Muscle of leg (tissue), 3 donors: ENCODE measurements at regions not wholly inside any gene's neighbourhood (a gene's known extent, or its start where the extent isn't known, plus 50 kb on each side); places are given as distances from the start of the nearest gene placed in this dataset.

Source experiments
- DNase-seq: peaks from one replicate; pipeline ENCODE4 v3.0.0; 2013
- H3K27ac ChIP-seq: one replicate; pipeline ENCODE4 v1.5.1; 2013; ENCODE audit warnings: mild to moderate bottlenecking, low read length, control low read depth
- H3K27me3 ChIP-seq: one replicate; pipeline ENCODE4 v1.6.1; 2013; ENCODE audit warnings: low read length; ENCODE audit not compliant: control insufficient read depth, insufficient read depth
- H3K36me3 ChIP-seq: one replicate; pipeline ENCODE4 v1.6.1; 2013; ENCODE audit warnings: low read length; ENCODE audit not compliant: control insufficient read depth, insufficient read depth
- H3K4me1 ChIP-seq: one replicate; pipeline ENCODE4 v1.6.1; 2013; ENCODE audit warnings: low read length; ENCODE audit not compliant: control insufficient read depth, insufficient read depth
- H3K4me3 ChIP-seq: one replicate; pipeline ENCODE4 v1.5.1; 2013; ENCODE audit warnings: low read length, control low read depth
- H3K9me3 ChIP-seq: replicated peaks from 2 replicates; pipeline ENCODE4 v1.6.1; 2013; ENCODE audit warnings: low read depth, low read length; ENCODE audit not compliant: control insufficient read depth
- WGBS: methylation state at CpG from one replicate; pipeline ENCODE4 v1.1.5; 2013; ENCODE audit warnings: missing lambda C conversion rate; ENCODE audit not compliant: insufficient coverage; 5-methylcytosine and 5-hydroxymethylcytosine counted together

- Histone ChIP-seq H3K4me1 (peaks cover 3% of the 10 kb centered on the region), H3K27ac (no peak overlapping the region), H3K9me3 (no peaks in the 10 kb centered on the region), H3K27me3 (no peaks in the 10 kb centered on the region), H3K36me3 (no peaks in the 10 kb centered on the region), H3K4me3 (no peak overlapping the region)
- 77% methylated on average over 3 of the region's 4 CpGs for WGBS
- DNase-seq, result no peak
Measured at GRCh38 chr17:59505610-59506276, 59.7 kb upstream of the DHX40 start.

GRCh38 chr17:59506894-59507726, 58.3 kb upstream of the DHX40 start:
- peak; percentile 87 for DNase-seq
- 67% methylated on average over 6 of the region's 9 CpGs for WGBS
- peak overlapping the region; percentile 67 for H3K27ac ChIP-seq

GRCh38 chr17:59508999-59509625, 56.3 kb upstream of the DHX40 start:
- H3K4me1 ChIP-seq, result peaks cover 5% of the 10 kb centered on the region
- H3K27ac ChIP-seq, result no peak overlapping the region
- H3K27me3 ChIP-seq, result no peaks in the 10 kb centered on the region
- no peaks in the 10 kb centered on the region for H3K9me3 ChIP-seq
- H3K36me3 ChIP-seq, result no peaks in the 10 kb centered on the region
- peak; percentile 89 for DNase-seq
- H3K4me3 ChIP-seq, result no peak overlapping the region
- 68% methylated on average over 4 of the region's 7 CpGs for WGBS

More at GRCh38 chr17:59506894-59507726, 58.3 kb upstream of the DHX40 start:
- Histone ChIP-seq H3K27me3 (no peaks in the 10 kb centered on the region), H3K4me3 (no peak overlapping the region), H3K9me3 (no peaks in the 10 kb centered on the region), H3K36me3 (no peaks in the 10 kb centered on the region), H3K4me1 (peaks cover 3% of the 10 kb centered on the region)

GRCh38 chr17:59510611-59511010, 54.8 kb upstream of the DHX40 start:
- no peak for DNase-seq
- Histone ChIP-seq H3K4me3 (no peak overlapping the region), H3K27ac (no peak overlapping the region), H3K4me1 (peaks cover 5% of the 10 kb centered on the region), H3K9me3 (no peaks in the 10 kb centered on the region), H3K36me3 (no peaks in the 10 kb centered on the region), H3K27me3 (no peaks in the 10 kb centered on the region)
- WGBS, result no CpG with 5 or more reads among the region's 2 CpGs

- Histone ChIP-seq H3K27me3 (no peaks in the 10 kb centered on the region), H3K36me3 (no peaks in the 10 kb centered on the region), H3K9me3 (no peaks in the 10 kb centered on the region), H3K27ac (no peak overlapping the region), H3K4me1 (peaks cover 5% of the 10 kb centered on the region), H3K4me3 (no peak overlapping the region)
- DNase-seq, result no peak
Measured at GRCh38 chr17:59511726-59512125, 53.7 kb upstream of the DHX40 start.

GRCh38 chr17:59512844-59513385, 52.5 kb upstream of the DHX40 start:
- Histone ChIP-seq H3K4me1 (peaks cover 2% of the 10 kb centered on the region), H3K36me3 (no peaks in the 10 kb centered on the region), H3K27ac (no peak overlapping the region), H3K9me3 (no peaks in the 10 kb centered on the region), H3K27me3 (no peaks in the 10 kb centered on the region), H3K4me3 (no peak overlapping the region)
- no peak for DNase-seq
- WGBS, result no CpG with 5 or more reads among the region's 6 CpGs

- H3K27ac ChIP-seq, result no peak overlapping the region
- peak; percentile 88 for DNase-seq
- H3K9me3 ChIP-seq, result no peaks in the 10 kb centered on the region
- H3K4me3 ChIP-seq, result no peak overlapping the region
- no peaks in the 10 kb centered on the region for H3K36me3 ChIP-seq
- 33% methylated on average over 1 of the region's 8 CpGs for WGBS
- peaks cover 2% of the 10 kb centered on the region for H3K4me1 ChIP-seq
- no peaks in the 10 kb centered on the region for H3K27me3 ChIP-seq
Measured at GRCh38 chr17:59513934-59514841, 51.2 kb upstream of the DHX40 start.
